GM10266 (cell line): ENCODE measurements at regions not wholly inside any gene's neighbourhood (a gene's known extent, or its start where the extent isn't known, plus 50 kb on each side); places are given as distances from the start of the nearest gene placed in this dataset.

Experiments
- DNase-seq: peaks from one replicate; pipeline ENCODE4 v3.0.0; 2012; ENCODE audit errors: extremely low spot score
- CTCF ChIP-seq: IDR thresholded peaks from 2 replicates; pipeline ENCODE4 v1.5.1; 2012; ENCODE audit warnings: mild to moderate bottlenecking, low read depth; ENCODE audit not compliant: control insufficient read depth, insufficient read depth; ENCODE audit errors: missing control alignments

DNA sequence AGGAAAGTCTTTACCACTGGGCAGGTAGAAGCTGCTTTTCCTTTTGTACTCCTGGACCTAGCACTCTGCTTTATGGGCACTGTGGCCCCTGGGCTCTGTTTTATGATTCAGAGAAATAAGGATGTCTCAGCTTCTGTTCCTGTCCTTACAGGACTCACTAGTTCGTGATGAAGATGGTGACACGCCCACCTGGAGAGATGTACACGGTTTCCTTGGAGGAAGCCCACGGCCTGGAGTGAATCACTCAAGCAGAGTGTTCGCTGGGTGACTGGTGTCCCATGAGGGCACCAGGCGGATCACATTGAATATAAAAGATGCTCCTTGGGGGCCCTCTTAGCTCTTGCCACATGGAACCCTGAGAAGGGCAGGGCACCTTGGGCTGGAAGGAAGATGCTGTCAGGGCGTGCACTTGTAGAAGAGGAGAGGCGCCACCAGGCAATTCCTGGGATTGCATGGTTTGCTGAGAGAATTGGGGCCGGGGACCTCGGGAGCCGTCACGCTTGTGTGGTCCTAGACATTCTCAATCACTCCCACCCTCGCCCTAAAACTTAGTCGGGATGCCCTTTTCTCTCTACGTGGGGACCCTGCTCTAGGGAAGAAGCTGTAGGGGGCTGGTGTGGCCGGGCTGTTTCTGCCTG is 202.6 kb downstream of the TSHZ3 start:
- no peak for TF ChIP-seq CTCF
- DNase-seq = no peak

DNA sequence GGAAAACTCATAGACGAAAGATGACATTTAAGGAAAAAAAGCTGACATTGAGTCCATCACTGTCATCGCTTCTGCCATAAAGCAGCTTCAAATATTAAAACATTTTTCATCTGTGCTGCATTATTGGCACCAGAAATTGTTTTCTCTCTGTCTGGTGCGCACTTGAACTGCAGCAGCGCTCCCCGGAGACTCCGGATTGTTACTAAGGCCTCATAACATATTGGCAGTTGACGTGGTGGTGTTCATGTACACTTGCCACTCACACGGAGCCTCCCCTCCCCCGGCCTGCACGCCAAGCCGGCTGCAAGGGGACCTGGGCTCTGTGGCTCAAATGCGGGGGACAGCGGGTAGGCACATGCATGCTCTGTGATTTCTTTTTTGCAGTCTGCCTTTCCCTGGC is 203.2 kb downstream of the TSHZ3 start:
- no peak for TF ChIP-seq CTCF
- no peak for DNase-seq

- no peak for TF ChIP-seq CTCF
- no peak for DNase-seq
Observed at GRCh38 chr19:31145007-31145406, 204.2 kb downstream of the TSHZ3 start.

- no peak for DNase-seq
- no peak for TF ChIP-seq CTCF
Observed at GRCh38 chr19:31144075-31144870, 205.0 kb downstream of the TSHZ3 start.

DNA sequence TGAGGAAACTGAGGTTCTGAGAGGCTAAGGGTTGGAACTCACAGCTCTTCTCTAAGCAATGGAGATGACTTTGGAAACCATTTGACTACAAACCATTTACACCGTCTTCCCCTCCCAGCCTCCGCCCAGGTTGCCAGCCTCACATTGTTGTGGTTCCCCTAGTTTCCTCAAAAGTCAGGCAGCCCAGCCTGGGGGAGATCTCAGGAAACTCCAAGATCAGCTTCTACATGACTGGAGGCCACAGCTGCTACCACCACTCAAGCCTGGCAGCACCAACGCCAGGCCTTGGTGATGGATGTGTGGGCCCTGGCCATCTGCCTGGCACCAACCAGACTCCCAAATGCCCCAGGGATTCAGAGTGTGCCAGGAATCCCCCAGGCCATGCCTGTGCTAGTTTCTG is 207.9 kb downstream of the TSHZ3 start:
- DNase-seq = no peak
- TF ChIP-seq CTCF = no peak

- no peak for TF ChIP-seq CTCF
- DNase-seq = no peak
Observed at GRCh38 chr19:31140717-31141116, 208.5 kb downstream of the TSHZ3 start.

- DNase-seq = no peak
- TF ChIP-seq CTCF = no peak
Observed at GRCh38 chr19:31139871-31140505, 209.2 kb downstream of the TSHZ3 start.
